Kidney epithelial cell (primary cell): ENCODE measurements at regions not wholly inside any gene's neighbourhood (a gene's known extent, or its start where the extent isn't known, plus 50 kb on each side); places are given as distances from the start of the nearest gene placed in this dataset.

Source experiments
- DNase-seq: peaks from one replicate; pipeline ENCODE4 v3.0.0-alpha.2; 2010; ENCODE audit warnings: low read depth
- H3K27me3 ChIP-seq: 2 replicates; pipeline ENCODE4 v1.6.0; 2011; ENCODE audit warnings: low read length; ENCODE audit not compliant: control insufficient read depth, insufficient read depth
- H3K36me3 ChIP-seq: 2 replicates; pipeline ENCODE4 v1.5.1; 2011; ENCODE audit warnings: low read length; ENCODE audit not compliant: control insufficient read depth, insufficient read depth
- H3K4me3 ChIP-seq: 2 replicates; pipeline ENCODE4 v1.5.1; 2011; ENCODE audit warnings: low read depth, mild to moderate bottlenecking, control low read depth, low read length
- TF ChIP-seq, protein P1 (sequence below): IDR thresholded peaks from 2 replicates; pipeline ENCODE4 v1.5.1; 2011; ENCODE audit warnings: mild to moderate bottlenecking, moderate library complexity, low read length, control low read depth, inconsistent platforms; ENCODE audit not compliant: insufficient read depth, poor library complexity, severe bottlenecking

DNA sequence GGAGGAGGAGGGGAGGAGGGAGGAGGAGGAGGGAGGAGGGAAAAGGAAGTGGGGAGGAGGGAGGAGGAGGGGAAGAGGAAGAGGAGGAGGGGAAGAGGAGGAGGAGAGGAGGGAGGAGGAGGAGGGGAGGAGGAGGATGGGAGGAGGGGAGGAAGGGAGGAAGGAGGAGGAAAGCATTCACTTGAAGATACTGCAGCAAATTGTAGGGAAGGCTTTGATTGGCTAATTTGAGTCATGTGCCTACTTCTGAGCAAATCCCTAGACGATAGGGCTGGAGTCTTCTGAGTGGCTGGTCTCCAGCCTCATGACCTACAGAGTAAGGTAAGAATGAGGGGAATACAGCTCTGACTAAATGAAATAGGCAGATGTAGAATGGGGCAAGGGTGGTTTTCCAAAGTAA is 783.2 kb upstream of the RBFOX1 start:
- no peaks in the 10 kb centered on the region for H3K36me3 ChIP-seq
- H3K27me3 ChIP-seq: no peaks in the 10 kb centered on the region
- TF ChIP-seq, protein P1, sequence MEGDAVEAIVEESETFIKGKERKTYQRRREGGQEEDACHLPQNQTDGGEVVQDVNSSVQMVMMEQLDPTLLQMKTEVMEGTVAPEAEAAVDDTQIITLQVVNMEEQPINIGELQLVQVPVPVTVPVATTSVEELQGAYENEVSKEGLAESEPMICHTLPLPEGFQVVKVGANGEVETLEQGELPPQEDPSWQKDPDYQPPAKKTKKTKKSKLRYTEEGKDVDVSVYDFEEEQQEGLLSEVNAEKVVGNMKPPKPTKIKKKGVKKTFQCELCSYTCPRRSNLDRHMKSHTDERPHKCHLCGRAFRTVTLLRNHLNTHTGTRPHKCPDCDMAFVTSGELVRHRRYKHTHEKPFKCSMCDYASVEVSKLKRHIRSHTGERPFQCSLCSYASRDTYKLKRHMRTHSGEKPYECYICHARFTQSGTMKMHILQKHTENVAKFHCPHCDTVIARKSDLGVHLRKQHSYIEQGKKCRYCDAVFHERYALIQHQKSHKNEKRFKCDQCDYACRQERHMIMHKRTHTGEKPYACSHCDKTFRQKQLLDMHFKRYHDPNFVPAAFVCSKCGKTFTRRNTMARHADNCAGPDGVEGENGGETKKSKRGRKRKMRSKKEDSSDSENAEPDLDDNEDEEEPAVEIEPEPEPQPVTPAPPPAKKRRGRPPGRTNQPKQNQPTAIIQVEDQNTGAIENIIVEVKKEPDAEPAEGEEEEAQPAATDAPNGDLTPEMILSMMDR: no peak
- H3K4me3 ChIP-seq: no peak overlapping the region
- no peak for DNase-seq

DNA sequence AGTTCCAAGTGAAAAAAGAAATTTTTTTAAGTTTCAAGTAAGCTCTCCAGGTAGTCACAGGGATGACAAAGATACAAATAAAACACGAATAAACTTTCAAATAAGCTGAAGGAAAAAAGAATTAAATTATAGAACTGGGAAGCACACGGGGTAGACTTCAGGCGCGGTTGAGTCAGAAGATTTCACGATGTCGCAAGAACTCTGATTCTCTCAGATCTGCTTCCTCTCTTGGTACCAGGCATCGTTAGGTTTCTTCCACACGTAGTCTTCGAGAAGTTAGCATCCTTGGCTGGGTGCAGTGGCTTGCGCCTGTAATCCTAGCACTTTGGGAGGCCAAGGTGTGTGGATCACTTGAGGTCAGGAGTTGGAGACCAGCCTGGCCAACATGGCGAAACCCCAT is 784.1 kb upstream of the RBFOX1 start:
- Histone ChIP-seq H3K36me3 (no peaks in the 10 kb centered on the region), H3K27me3 (no peaks in the 10 kb centered on the region), H3K4me3 (no peak overlapping the region)
- no peak for DNase-seq
- TF ChIP-seq, protein P1: no peak

DNA sequence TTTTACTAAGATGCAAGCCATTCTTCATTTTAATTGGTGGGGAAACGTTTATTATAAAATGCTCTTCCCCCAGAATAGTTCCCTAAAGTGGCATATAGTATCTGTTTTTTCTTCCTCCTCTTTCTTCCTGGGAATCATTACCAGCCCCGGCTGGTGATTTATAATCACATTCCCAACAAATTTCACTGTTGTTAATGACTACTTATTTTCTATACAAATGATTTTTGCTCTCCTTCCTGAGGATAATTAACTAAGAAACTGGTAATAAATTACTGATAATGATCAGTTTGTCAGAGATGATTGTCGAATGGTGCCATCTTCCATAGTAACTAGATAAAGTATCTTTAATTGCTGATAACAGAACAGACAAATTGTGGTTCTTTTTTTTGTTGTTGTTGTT is 785.5 kb upstream of the RBFOX1 start:
- no peak overlapping the region for H3K4me3 ChIP-seq
- no peaks in the 10 kb centered on the region for H3K27me3 ChIP-seq
- no peaks in the 10 kb centered on the region for H3K36me3 ChIP-seq
- TF ChIP-seq, protein P1: no peak
- no peak for DNase-seq

DNA sequence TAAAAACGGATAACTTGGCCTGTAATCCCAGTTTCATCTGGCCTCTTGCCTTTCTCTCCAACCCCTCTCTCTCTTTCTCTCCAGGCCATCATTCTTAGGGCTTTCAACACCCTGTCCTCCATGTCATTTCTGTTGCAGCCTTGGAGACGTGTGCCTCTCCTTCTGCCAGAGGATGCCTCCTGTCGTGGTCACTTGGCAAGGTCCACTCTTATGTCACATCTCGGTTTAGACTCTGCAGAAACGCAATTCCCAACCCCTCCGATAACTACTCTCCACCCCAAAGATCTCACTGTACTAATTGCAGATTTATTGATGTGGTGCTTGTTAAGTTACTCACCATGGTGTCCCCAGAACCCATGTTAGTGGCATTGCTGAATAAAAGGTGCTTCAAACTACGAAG is 787.3 kb upstream of the RBFOX1 start:
- TF ChIP-seq, protein P1: no peak
- Histone ChIP-seq H3K36me3 (no peaks in the 10 kb centered on the region), H3K4me3 (no peak overlapping the region), H3K27me3 (no peaks in the 10 kb centered on the region)
- DNase-seq: no peak

DNA sequence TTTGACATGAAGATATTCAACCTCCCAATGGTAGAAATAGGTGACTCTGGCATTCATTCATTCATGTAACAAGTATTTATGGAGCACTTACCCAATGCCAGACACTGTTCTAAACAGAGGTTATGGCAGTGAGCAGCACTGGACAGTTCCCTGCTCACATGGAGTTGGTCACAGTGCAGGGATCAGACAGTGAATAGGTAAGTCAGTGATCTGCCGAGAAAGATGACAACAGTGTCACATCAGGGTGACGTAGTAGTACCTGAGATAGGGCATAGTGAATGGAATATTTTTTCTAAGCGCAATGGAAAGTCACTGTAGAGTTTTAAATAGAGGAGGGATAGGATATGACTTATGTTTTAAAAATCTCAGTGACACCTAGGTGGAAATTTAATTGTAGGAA is 791.4 kb upstream of the RBFOX1 start:
- DNase-seq: no peak
- no peak overlapping the region for H3K4me3 ChIP-seq
- TF ChIP-seq, protein P1: no peak
- no peaks in the 10 kb centered on the region for H3K36me3 ChIP-seq
- no peaks in the 10 kb centered on the region for H3K27me3 ChIP-seq

DNA sequence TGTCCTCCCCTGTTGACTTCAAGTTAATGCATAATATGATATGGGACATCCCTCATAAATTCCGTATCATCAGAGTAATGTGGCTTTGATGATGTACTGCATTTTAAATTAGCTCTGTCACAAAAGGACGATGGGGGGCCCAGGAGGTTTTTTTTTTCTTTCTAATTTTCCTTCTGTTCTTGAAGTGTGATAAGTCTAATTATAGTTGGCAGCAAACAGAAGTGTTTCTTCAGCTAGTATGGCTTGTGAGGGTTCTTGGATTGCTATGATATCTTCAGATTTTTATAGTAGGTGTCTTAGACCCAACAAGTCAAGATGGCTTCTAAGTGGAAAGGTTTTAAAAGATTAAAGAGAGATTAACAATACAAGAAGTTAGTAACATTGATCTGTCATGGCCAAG is 796.2 kb upstream of the RBFOX1 start:
- TF ChIP-seq, protein P1: no peak
- Histone ChIP-seq H3K36me3 (no peaks in the 10 kb centered on the region), H3K4me3 (no peak overlapping the region), H3K27me3 (no peaks in the 10 kb centered on the region)
- DNase-seq: no peak
